GM18867 (cell line): ENCODE measurements at regions not wholly inside any gene's neighbourhood (a gene's known extent, or its start where the extent isn't known, plus 50 kb on each side); places are given as distances from the start of the nearest gene placed in this dataset.
"Not testable (repeated sequence)": the region's sequence is repeated elsewhere in the genome, so short reads cannot be mapped to it uniquely, and the experiment has no call there.

ENCODE experiments used
- ATAC-seq: cut with Tn5 transposase; IDR thresholded peaks from one replicate; pipeline ENCODE4 v1.9.1; 2021; ENCODE audit warnings: mild to moderate bottlenecking, moderate library complexity; ENCODE audit not compliant: unreplicated experiment

GRCh38 chr1:60569189-60569588 lies 495.6 kb upstream of the C1orf87 start:
- no peak for ATAC-seq

GRCh38 chr1:60567256-60567655 lies 493.7 kb upstream of the C1orf87 start:
- no peak for ATAC-seq

DNA sequence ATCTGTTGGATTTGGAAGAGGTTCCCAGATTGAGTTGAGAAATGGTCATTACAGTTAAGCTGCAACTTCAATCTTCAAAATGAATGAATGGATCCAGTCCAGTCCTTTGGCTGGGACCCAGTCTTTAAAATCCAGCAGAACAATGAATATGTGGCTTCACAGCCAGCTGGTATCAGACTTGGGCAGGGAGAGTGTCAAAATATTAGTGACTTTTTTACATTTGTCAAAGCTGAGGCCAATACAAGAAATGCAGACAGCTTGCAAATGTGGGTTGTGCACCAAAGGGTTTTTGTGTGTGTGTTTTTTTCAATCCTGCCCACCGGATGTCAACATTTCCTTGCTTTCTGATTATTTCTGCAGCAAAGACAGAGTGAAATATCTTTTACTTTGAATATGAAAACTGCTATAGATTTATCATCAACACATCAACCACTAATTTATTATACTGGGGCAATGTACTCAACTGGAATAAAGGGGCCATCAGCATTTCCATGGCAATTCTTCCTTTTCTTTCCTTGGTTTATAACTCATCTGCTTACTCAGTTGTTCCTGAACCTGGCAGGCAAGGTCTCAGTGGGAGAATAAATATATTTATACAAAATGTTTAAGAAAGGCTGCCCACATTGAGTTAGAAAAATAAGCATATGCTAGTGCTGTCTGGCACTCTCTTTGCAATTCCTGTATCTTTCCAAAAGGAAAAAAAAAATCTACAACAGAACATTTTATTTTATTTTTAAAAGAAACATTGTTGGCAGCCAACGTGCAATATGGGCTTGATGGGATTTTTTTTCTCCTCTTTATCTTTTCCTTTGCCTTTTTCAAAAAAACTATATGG lies 491.6 kb upstream of the C1orf87 start:
- ATAC-seq, result no peak

DNA sequence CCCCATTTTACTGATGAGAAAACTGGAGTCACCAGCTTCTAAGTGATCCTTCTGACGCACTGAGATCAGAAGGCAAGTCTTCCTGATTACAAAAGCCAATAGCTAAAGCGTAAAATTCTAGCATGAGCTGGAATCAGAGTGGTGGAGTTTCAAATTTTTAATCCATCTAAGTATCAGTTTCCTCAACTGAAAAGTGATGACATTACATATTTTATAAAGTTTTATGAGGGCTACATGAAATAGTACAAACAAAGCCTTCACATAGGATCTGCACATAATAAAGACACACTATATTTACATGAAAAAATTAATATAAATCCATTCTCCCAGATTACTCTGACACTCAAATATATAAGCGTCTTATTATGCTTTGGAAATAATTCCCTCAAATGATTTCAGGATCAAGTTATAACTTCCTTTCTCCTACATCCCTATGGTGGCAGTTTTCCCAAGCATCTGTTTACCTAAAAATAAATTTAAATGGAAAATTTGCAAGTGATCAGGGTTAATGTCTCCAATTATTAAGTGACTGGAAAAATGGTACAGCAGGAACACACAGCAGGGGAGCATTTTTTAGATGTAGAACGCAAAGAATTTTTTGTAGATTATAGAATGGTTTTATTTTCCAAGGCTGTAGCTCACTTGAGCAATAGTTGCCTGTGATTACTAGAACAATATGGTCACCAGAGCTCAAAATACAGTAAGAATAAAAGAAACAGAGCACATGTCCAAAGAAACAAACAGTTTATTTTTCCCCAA lies 490.4 kb upstream of the C1orf87 start:
- no peak for ATAC-seq

DNA sequence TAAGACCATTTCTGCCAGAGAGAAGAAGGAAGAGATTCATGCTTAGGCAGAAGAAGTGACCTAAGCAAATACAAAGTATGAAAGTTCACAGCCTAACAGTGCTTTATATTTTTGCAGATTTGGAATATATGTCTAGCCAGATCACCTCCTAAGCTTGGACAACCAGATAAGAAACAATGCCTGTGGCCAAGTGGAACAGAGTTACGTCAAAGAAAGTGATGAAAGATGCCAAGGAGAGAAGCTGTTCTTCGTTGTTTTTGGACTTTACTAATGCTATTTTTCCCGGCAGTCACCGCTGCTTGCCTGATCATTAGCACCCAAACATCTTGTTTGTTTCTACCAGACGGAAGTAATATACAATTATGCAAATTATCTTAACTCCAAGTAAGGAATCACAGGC lies 489.2 kb upstream of the C1orf87 start:
- ATAC-seq, result no peak

DNA sequence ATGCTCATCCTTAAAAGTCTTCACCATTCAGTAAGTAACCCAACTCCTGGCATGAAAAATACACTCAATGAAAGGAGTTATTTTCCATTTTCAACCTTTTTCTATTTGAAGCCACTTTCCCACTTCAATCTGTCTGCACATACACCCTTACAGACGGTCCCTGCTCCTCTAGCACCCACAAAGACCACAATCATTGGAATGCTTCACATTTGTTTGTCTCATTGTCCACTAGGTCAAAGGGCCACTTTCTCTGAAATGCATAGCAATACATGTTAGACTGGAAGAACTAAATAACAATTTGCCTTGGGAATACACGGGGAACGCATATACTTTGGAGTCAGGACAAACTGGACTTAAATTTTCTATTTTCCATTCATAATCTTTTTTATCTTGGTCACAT lies 487.1 kb upstream of the C1orf87 start:
- no peak for ATAC-seq

DNA sequence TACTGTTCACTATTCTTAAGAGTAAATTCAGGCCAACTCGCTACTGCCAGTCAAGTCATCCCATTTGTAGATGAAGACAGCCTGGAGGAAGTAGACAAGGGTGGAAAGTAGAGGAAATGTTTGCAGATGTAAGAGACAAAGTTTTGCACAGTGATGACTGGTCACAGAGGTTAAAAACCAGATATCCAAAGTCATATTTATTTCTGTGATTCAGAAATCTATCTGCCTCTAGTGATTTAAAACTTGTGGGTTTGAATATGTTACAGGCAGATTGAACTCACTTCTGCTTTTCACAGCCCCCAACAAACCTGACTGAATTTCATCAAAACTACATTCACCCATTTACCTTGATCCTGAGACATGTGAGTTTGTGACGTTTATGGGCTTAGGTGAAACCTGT lies 484.7 kb upstream of the C1orf87 start:
- no peak for ATAC-seq

GRCh38 chr1:60553730-60554129 lies 480.2 kb upstream of the C1orf87 start:
- ATAC-seq, result no peak

DNA sequence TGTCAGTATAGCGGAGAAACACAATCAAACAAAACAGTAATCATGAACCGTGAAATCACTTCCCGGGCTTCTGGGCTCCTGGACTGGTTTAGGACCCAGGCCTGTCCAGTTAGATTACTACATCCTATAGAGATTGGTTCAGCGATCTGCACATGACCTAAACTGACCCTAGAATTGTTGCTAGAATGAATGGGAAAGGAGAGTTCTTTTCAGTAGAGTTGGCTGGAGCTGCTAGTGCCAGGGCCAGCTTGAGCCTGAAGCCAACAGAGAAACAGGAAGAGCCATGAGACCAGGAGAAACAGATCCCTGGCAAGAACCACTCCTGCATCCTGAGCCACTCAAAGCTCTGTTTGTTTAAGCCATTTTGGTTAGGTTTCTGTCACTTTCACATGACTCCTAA lies 474.3 kb upstream of the C1orf87 start:
- no peak for ATAC-seq

- no peak for ATAC-seq
Observed at GRCh38 chr1:60541831-60542532, 468.4 kb upstream of the C1orf87 start.

GRCh38 chr1:60540141-60540540 lies 466.6 kb upstream of the C1orf87 start:
- no peak for ATAC-seq

DNA sequence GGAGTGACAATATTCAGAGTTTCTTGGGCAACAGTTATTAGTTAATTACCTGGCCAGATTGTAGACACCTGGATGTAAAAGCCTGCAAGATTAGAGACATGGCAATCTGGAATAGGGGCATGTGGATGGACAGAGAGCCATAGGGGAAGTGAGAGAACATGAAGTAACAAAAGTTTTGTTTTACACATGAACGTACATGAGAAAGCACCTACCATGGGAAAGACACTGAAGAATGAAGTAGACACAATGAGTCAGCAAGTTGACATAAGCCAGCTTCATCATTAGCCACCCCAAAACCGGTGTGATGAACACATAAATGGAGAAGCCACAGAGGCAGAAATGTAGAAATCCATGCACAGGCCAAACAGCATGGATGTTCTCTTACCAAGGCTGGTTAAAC lies 462.1 kb upstream of the C1orf87 start:
- no peak for ATAC-seq

DNA sequence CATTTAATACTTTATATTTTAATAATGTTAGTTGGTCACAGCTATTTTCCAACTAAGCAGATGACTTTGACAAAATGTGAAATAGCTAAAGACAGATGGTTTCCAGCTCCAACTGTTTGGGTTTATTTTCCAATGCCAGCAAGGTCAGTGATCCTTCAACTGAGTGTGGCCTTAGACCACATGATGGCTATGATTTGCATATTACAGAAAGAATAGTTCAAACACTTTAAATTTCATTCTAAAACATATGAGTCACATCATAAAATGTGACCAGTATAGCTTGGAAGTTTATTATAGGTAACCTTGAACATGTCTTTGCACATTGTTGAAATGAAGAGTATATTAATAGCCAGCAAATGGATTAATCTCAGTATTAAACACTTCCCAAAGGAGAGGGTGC lies 454.0 kb upstream of the C1orf87 start:
- no peak for ATAC-seq

- ATAC-seq, result no peak
Observed at GRCh38 chr1:60516996-60517395, 443.4 kb upstream of the C1orf87 start.

- ATAC-seq, result no peak
Observed at GRCh38 chr1:60510162-60510561, 436.6 kb upstream of the C1orf87 start.

- no peak for ATAC-seq
Observed at GRCh38 chr1:60504206-60504840, 430.8 kb upstream of the C1orf87 start.

DNA sequence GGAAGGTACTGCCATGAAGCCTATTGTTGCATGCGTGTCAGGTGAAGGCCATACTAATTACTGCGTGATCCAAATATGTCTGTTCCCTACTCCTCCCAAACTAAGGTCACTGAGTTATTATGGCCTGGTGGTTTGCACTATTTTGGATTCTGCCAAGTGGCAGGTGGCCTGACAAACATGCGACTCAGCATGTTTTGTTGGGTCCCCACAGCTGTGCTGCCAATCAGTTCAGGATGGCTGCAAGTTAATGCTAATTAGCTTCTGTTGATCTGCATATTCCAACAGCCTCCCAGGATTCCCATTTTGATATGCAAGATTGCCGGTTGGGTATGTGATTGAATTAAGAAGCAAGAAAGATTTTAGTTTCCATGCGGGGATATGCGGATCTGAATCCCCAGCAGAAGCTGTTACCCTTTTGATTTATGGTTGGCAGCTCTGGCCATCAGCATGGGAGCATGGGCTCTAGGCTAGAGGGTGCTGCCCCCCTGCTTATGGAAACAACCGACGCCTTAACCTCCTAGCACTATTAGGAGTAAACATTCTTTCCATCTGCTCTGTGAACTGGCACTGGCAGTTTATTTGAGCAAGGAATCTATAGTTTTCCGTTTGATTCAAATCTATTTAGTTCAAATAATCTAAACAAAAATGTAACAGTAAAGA lies 429.8 kb upstream of the C1orf87 start:
- no peak for ATAC-seq

DNA sequence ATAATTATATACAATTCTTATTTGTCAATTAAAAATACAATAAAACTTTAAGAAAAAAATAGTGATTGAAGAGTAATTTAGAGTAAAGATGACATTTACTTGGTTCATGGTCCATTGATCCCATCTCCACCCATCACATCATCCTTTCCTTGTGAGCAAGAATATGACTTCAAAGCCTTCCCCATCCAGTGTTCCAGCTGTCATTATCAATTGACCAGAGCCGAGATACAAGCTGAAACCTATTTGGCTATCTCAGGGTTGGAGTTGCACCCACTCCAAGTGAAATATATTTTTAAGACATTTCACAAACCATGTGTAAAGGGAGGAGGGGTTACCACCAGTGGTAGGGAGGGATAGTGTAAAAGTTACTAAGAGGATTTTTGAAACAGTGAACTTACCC lies 428.9 kb upstream of the C1orf87 start:
- no peak for ATAC-seq

DNA sequence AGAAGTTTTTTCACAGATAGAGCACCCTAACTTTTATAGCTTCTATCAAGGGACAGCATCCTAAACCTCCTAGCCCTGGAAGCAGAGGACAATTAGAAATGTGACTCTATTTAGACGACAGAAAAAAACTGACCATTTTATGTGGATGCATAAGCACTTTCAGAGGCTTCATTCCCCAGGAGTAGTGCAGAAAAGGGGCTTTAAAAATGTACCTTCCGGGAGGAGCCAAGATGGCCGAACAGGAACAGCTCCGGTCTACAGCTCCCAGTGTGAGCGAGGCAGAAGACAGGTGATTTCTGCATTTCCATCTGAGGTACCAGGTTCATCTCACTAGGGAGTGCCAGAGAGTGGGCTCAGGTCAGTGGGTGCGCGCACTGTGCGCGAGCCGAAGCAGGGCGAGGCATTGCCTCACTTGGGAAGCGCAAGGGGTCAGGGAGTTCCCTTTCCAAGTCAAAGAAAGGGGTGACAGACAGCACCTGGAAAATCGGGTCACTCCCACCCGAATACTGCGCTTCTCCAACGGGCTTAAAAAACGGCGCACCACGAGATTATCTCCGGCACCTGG lies 416.4 kb upstream of the C1orf87 start:
- not testable (repeated sequence) for ATAC-seq

DNA sequence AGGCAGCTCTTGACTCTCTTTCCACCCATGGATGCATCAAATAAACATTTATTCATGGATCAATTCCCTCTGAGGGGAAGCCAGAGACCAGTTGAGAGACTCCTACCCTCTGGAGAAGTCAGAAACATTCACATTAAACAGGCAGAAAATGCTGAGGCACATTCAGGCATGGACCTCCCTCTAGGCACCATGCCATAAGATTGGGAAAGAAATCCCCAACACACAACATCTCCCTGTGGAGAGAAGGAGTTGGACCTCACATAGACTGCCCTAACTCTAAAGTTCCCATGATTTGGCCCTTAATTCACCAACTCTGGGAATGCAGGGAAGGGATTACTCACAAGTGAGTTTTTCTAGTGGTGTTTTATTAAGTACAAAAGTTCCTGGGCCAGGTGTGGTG lies 415.3 kb upstream of the C1orf87 start:
- no peak for ATAC-seq
